SH-SY5Y (cell line): ENCODE measurements at regions not wholly inside any gene's neighbourhood (a gene's known extent, or its start where the extent isn't known, plus 50 kb on each side); places are given as distances from the start of the nearest gene placed in this dataset.

Experiments used
- GATA2 ChIP-seq: IDR thresholded peaks from 2 replicates; pipeline ENCODE4 v1.6.1; 2011; ENCODE audit warnings: mild to moderate bottlenecking, low read depth, low read length
- GATA3 ChIP-seq: IDR thresholded peaks from 2 replicates; pipeline ENCODE4 v1.6.1; 2011; ENCODE audit warnings: low read depth, mild to moderate bottlenecking, low read length, moderate library complexity

DNA sequence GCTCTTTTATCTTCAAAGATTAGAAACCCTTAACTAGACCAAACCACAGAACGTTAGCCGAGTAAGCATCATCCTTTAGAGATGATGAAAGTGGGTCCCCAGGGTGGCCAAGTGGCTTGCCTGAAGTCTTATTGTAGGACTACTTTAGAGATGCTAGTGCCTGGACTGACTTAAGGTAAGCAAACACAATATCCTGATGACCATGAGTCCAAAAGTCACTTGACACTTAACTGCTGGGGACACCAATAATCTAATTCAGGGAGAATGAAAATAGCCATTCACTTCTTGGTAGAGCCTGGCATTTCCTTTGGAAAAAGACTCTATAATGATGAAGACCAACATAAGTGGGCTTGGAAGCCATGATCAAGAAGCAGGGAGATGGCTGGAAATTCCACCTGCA is 225.3 kb upstream of the IRF2BP2 start:
- no peak for TF ChIP-seq GATA2
- no peak for TF ChIP-seq GATA3
